ENCODE measurements at regions not wholly inside any gene's neighbourhood (a gene's known extent, or its start where the extent isn't known, plus 50 kb on each side); places are given as distances from the start of the nearest gene placed in this dataset.

DNA sequence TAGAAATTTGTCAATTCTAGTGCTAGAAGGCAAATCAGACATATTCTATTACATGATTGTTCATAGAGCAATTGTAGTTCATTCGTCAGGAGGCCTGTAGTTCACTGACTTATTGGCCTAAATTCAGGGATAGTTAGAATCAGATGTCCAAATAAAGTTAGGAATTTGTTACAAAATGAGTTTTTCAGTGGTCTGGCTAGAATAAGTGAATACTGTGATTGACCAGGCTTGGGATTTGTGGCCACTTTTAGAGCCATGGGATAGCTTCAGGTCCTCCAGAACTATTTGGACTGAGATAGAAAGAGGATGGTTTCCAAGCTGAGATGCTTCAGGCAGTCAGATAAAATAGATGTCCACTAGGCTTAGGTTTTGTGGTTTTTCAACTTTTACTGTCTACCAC lies 199.1 kb upstream of the MPDZ start:
- TF ChIP-seq CTCF (optimal IDR thresholded peaks at IDR 0.05 in 1 of 3, IDR thresholded peaks at IDR 0.05 in 1 of 3, conservative IDR thresholded peaks at IDR 0.05 in 1 of 3; ENCODE audit: extremely low read depth in 1 of 3, insufficient read depth in 2 of 3, low read length in 3 of 3) (no peak), EZH2 (IDR thresholded peaks at IDR 0.05; ENCODE audit: low read length) (no peak)

Data from keratinocyte (primary cell).